ENCODE measurements at regions not wholly inside any gene's neighbourhood (a gene's known extent, or its start where the extent isn't known, plus 50 kb on each side); places are given as distances from the start of the nearest gene placed in this dataset.

DNA sequence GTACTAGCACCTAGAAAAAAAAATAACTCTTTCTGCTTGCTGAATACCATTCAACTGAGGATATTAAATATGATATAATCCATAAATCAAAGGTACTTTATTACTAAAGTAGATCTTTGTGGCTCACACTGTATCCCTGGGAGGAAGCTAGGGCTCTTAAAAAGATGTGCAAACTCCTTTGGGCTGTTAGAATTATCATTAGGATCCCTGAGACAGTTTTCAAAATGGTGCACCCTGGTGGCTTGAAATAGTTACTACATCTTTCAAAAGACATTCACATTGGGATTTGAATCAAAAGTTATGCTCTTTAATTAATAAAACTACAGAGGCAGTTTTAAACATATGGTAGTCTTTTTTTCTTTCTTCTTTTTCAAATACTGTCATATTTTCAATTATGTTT, 228.5 kb upstream of the G2E3 start:
- FAIRE-seq (no peak), DNase-seq (ENCODE audit: low read depth) (no peak)
- Histone ChIP-seq H3K4me2 (ENCODE audit: low read length) (no peak overlapping the region), H3K4me1 (ENCODE audit: insufficient read depth, low read length) (no peaks in the 10 kb centered on the region), H3K36me3 (ENCODE audit: insufficient read depth, low read length) (no peaks in the 10 kb centered on the region), H3K9ac (ENCODE audit: low read length) (no peak overlapping the region), H2AFZ (ENCODE audit: low read depth, low read length) (no peak overlapping the region), H3K27me3 (ENCODE audit: insufficient read depth, low read length) (no peaks in the 10 kb centered on the region), H3K79me2 (ENCODE audit: insufficient read depth, low read length) (no peaks in the 10 kb centered on the region), H3K4me3 (ENCODE audit: insufficient read depth, low read depth, low read length) (no peak overlapping the region), H4K20me1 (ENCODE audit: insufficient read depth, low read length) (no peaks in the 10 kb centered on the region), H3K27ac (ENCODE audit: low read depth, low read length) (no peak overlapping the region), H3K9me3 (ENCODE audit: insufficient read depth, low read depth, low read length) (no peaks in the 10 kb centered on the region)
- Mint-ChIP-seq H3K4me3 (ENCODE audit: unreplicated experiment) (no peak overlapping the region), H3K27ac (ENCODE audit: unreplicated experiment) (no peak overlapping the region), H3K27me3 (ENCODE audit: low read depth, unreplicated experiment) (peaks cover 15% of the 10 kb centered on the region), H3K9me3 (ENCODE audit: unreplicated experiment) (peaks cover 2% of the 10 kb centered on the region), H3K36me3 (ENCODE audit: low read depth, unreplicated experiment) (no peaks in the 10 kb centered on the region), H3K4me1 (ENCODE audit: low read depth, unreplicated experiment) (peaks cover 3% of the 10 kb centered on the region)
- TF ChIP-seq EZH2 (IDR thresholded peaks at IDR 0.05; ENCODE audit: insufficient read depth, low read length), result no peak
- TF ChIP-seq, protein P1, sequence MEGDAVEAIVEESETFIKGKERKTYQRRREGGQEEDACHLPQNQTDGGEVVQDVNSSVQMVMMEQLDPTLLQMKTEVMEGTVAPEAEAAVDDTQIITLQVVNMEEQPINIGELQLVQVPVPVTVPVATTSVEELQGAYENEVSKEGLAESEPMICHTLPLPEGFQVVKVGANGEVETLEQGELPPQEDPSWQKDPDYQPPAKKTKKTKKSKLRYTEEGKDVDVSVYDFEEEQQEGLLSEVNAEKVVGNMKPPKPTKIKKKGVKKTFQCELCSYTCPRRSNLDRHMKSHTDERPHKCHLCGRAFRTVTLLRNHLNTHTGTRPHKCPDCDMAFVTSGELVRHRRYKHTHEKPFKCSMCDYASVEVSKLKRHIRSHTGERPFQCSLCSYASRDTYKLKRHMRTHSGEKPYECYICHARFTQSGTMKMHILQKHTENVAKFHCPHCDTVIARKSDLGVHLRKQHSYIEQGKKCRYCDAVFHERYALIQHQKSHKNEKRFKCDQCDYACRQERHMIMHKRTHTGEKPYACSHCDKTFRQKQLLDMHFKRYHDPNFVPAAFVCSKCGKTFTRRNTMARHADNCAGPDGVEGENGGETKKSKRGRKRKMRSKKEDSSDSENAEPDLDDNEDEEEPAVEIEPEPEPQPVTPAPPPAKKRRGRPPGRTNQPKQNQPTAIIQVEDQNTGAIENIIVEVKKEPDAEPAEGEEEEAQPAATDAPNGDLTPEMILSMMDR (IDR thresholded peaks at IDR 0.05; ENCODE audit: insufficient read depth, low read depth, low read length), result peak; percentile 16

DNA sequence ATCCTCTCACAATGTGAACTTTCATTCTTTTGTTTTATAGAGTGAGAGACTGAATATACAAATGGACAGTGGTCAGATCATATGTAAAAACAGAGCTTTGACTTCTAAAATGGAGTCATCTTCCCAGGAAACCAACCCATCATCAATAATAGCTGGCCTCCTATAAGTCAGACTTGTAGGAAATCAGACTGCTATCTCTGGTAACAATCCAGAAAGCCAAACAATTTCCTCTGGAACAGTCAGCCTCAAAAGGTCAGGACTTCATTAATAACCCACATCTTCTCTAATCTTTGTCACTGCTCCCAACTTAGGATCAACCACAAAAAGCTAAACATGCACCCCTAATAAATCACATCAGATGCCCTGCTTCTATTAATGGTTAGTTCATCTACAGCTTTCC, 227.9 kb upstream of the G2E3 start:
- Histone ChIP-seq H3K79me2 (ENCODE audit: insufficient read depth, low read length) (no peaks in the 10 kb centered on the region), H3K4me3 (ENCODE audit: insufficient read depth, low read depth, low read length) (no peak overlapping the region), H3K9ac (ENCODE audit: low read length) (no peak overlapping the region), H3K36me3 (ENCODE audit: insufficient read depth, low read length) (no peaks in the 10 kb centered on the region), H3K9me3 (ENCODE audit: insufficient read depth, low read depth, low read length) (no peaks in the 10 kb centered on the region), H3K4me2 (ENCODE audit: low read length) (no peak overlapping the region), H3K27ac (ENCODE audit: low read depth, low read length) (no peak overlapping the region), H4K20me1 (ENCODE audit: insufficient read depth, low read length) (no peaks in the 10 kb centered on the region), H3K27me3 (ENCODE audit: insufficient read depth, low read length) (no peaks in the 10 kb centered on the region), H3K4me1 (ENCODE audit: insufficient read depth, low read length) (no peaks in the 10 kb centered on the region), H2AFZ (ENCODE audit: low read depth, low read length) (no peak overlapping the region)
- H3K4me3 Mint-ChIP-seq (ENCODE audit: unreplicated experiment), result no peak overlapping the region
- FAIRE-seq (no peak), DNase-seq (ENCODE audit: low read depth) (no peak)
- peaks cover 3% of the 10 kb centered on the region for H3K4me1 Mint-ChIP-seq (ENCODE audit: low read depth, unreplicated experiment)
- no peak for TF ChIP-seq EZH2 (IDR thresholded peaks at IDR 0.05; ENCODE audit: insufficient read depth, low read length)
- TF ChIP-seq, protein P1 (IDR thresholded peaks at IDR 0.05; ENCODE audit: insufficient read depth, low read depth, low read length), result no peak
- H3K27ac Mint-ChIP-seq (ENCODE audit: unreplicated experiment), result no peak overlapping the region
- peaks cover 15% of the 10 kb centered on the region for H3K27me3 Mint-ChIP-seq (ENCODE audit: low read depth, unreplicated experiment)
- peaks cover 2% of the 10 kb centered on the region for H3K9me3 Mint-ChIP-seq (ENCODE audit: unreplicated experiment)
- H3K36me3 Mint-ChIP-seq (ENCODE audit: low read depth, unreplicated experiment), result no peaks in the 10 kb centered on the region

DNA sequence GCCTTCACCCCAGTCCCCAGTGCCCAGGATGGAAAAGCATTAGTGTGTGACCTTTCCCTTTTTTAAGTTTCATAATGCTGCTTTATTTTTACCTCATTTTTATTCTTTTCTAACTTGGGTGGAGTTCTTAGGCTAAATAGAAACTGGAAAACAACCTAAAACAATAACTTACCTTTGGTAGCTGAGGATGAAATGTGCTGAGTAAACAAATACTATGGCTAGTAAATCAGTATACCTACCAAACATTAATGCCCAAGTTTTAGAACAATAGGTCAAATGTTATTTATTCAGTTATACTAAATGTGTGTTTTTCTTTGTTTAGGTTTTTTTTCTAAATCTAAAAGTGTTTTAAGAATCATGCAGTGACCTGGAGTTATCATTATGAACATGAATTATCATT, 226.6 kb upstream of the G2E3 start:
- no peak overlapping the region for H2AFZ ChIP-seq (ENCODE audit: low read depth, low read length)
- no peaks in the 10 kb centered on the region for H3K4me1 ChIP-seq (ENCODE audit: insufficient read depth, low read length)
- H3K4me2 ChIP-seq (ENCODE audit: low read length), result no peak overlapping the region
- no peak overlapping the region for H3K4me3 Mint-ChIP-seq (ENCODE audit: unreplicated experiment)
- H3K4me3 ChIP-seq (ENCODE audit: insufficient read depth, low read depth, low read length), result no peak overlapping the region
- FAIRE-seq (no peak), DNase-seq (ENCODE audit: low read depth) (no peak)
- no peaks in the 10 kb centered on the region for H3K79me2 ChIP-seq (ENCODE audit: insufficient read depth, low read length)
- H3K27me3 Mint-ChIP-seq (ENCODE audit: low read depth, unreplicated experiment), result peaks cover 18% of the 10 kb centered on the region
- H3K9me3 Mint-ChIP-seq (ENCODE audit: unreplicated experiment), result peaks cover 2% of the 10 kb centered on the region
- H3K36me3 Mint-ChIP-seq (ENCODE audit: low read depth, unreplicated experiment), result no peaks in the 10 kb centered on the region
- H3K36me3 ChIP-seq (ENCODE audit: insufficient read depth, low read length), result no peaks in the 10 kb centered on the region
- H3K9ac ChIP-seq (ENCODE audit: low read length), result no peak overlapping the region
- no peak overlapping the region for H3K27ac Mint-ChIP-seq (ENCODE audit: unreplicated experiment)
- TF ChIP-seq, protein P1 (IDR thresholded peaks at IDR 0.05; ENCODE audit: insufficient read depth, low read depth, low read length), result no peak
- no peak for TF ChIP-seq EZH2 (IDR thresholded peaks at IDR 0.05; ENCODE audit: insufficient read depth, low read length)
- no peaks in the 10 kb centered on the region for H3K27me3 ChIP-seq (ENCODE audit: insufficient read depth, low read length)
- no peak overlapping the region for H3K27ac ChIP-seq (ENCODE audit: low read depth, low read length)
- no peaks in the 10 kb centered on the region for H4K20me1 ChIP-seq (ENCODE audit: insufficient read depth, low read length)
- H3K4me1 Mint-ChIP-seq (ENCODE audit: low read depth, unreplicated experiment), result peaks cover 3% of the 10 kb centered on the region
- H3K9me3 ChIP-seq (ENCODE audit: insufficient read depth, low read depth, low read length), result no peaks in the 10 kb centered on the region

All from astrocyte (in vitro differentiated cells and primary cell).